ENCODE measurements at regions not wholly inside any gene's neighbourhood (a gene's known extent, or its start where the extent isn't known, plus 50 kb on each side); places are given as distances from the start of the nearest gene placed in this dataset.
"Not testable (repeated sequence)": the region's sequence is repeated elsewhere in the genome, so short reads cannot be mapped to it uniquely, and the experiment has no call there.

DNA sequence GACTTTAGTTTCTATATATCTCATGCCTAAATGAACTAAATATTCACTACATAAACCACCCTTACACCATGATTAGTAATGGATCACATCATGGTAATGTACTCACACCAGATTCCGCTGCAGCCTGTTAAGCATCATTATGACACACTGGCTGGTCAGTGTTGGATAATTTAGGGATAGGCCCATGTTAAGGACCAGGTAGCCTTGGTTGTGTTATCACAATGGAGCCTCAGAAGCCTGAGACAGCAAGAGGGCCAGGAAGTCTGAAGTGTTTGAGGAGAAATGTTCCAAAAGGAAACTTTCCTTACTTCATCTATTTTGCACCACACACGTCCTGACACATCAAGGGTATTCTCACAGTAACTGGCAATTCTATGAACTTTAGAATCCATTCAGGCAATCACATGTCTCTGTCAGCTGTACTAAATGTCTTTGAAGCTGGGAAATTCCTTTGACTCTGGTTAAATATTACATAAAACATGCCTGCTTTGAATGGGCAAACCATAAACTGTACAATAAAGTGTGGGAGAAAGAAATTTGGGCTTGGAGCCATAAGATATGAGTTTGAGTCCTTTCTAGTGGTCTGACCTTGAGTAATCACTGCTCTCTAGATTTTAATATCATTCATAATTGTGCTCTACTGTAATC lies 105.3 kb upstream of the DPT start:
- no peak for DNase-seq
- TF ChIP-seq POLR2A (IDR thresholded peaks at IDR 0.05; ENCODE audit: low read length) (no peak), GATA1 (IDR thresholded peaks at IDR 0.05; ENCODE audit: low read depth, low read length) (no peak)

DNA sequence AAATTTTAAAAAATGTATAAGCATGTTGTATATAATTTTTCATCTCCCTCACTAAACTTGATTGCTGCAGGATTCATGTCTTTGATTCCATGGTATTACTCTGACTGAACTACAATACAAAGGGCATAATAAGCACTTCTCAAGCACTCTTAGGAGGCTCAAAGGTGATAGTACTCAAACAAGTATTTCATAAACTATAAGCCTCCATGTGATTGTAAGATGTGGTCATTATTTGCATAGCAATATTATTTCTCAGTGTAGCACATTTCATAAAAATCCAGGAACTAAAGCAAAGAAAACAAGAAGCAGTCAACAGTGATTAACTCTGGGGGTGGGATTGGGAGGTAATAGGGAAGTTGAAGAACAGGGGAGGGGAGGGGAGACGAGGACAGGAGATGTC lies 106.2 kb upstream of the DPT start:
- DNase-seq: no peak
- TF ChIP-seq POLR2A (IDR thresholded peaks at IDR 0.05; ENCODE audit: low read length): no peak
- no peak for TF ChIP-seq GATA1 (IDR thresholded peaks at IDR 0.05; ENCODE audit: low read depth, low read length)

DNA sequence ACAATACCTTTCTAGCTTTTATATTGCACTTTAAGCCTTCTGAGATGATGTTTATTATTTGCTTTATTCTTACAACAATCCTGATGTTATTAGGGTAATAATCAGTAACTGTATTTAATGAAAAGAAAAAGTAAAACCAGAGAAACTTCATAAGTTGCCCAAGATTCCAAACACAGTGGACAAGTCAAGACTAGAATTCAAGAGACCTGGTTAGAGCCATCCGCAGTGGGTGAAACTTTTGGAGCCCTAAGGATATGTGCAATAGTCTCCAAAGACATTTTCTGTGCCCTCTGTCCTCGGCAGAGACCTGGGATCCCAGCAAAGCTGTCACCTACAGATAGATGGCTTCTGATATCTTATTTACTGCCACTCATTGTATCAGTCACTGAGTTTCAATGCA lies 106.8 kb upstream of the DPT start:
- DNase-seq: no peak
- TF ChIP-seq POLR2A (IDR thresholded peaks at IDR 0.05; ENCODE audit: low read length) (no peak), GATA1 (IDR thresholded peaks at IDR 0.05; ENCODE audit: low read depth, low read length) (no peak)

DNA sequence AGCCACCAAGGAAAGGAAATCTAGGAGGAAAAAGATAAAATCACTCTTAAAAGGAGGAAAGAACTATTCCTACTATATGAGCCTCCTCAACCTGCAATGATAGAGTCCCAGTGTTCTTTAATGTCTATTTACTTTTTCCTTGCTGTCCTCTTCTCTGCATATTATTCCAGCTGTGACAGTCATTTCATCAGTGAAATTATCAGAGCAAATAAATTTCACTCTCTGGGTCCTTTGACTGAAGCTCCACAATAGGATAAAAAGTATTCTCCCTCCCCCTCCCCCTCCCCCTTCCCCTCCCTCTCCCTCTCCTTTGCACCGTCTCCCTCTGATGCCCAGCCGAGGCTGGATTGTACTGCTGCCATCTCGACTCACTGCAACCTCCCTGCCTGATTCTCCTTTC lies 107.5 kb upstream of the DPT start:
- TF ChIP-seq POLR2A (IDR thresholded peaks at IDR 0.05; ENCODE audit: low read length): no peak
- TF ChIP-seq GATA1 (IDR thresholded peaks at IDR 0.05; ENCODE audit: low read depth, low read length): no peak
- DNase-seq: no peak

DNA sequence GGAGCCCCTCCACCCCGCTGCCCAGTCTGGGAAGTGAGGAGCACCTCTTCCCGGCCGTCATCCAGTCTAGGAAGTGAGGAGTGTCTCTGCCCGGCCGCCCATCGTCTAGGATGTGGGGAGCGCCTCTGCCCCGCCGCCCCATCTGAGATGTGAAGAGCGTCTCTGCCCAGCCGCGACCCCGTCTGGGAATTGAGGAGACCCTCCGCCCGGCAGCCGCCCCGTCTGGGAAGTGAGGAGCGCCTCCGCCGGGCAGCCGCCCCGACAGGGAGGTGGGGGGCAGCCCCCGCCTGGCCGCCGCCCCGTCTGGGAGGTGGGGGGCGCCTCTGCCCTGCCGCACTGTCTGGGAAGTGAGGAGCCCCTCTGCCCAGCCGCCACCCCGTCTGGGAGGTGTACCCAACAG lies 108.2 kb upstream of the DPT start:
- not testable (repeated sequence) for DNase-seq

DNA sequence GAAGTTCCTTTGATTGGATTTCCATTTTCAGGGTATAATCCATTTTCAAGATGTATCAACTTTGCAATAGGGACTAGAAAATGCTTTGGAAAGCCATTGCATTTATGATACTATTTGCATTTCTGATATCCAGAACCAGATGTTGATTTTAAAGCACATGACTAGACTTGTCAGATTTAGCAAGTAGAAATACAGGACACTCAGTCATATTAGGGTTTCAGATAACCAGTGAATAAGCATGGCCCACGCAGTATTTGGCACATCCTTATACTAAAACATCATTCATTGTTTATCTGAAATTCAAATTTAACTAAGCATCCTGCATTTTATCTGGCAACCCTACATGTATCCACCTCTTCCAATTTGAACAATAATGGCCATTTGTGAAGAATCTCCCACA lies 113.3 kb upstream of the DPT start:
- TF ChIP-seq GATA1 (IDR thresholded peaks at IDR 0.05; ENCODE audit: low read depth, low read length) (no peak), POLR2A (IDR thresholded peaks at IDR 0.05; ENCODE audit: low read length) (no peak)
- DNase-seq: no peak

DNA sequence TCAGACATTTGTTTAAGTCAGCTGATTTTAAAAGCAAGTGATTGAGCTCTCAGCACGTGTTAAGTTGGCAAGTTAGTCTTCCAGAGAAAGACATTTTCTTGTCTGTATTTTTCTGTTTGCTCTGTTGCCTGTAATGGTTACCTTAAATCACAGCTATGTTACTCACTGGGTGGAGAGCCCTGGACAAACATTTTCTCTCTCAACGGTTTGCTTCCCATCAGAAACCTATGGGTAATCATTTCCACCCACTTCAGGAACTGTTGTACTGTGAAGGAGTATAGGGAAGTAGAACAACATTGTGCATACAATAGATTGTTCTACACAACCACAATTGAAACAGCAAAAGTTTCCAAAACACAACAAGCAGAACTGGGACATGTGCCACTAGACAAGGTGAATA lies 113.9 kb upstream of the DPT start:
- no peak for DNase-seq
- TF ChIP-seq GATA1 (IDR thresholded peaks at IDR 0.05; ENCODE audit: low read depth, low read length) (no peak), POLR2A (IDR thresholded peaks at IDR 0.05; ENCODE audit: low read length) (no peak)

DNA sequence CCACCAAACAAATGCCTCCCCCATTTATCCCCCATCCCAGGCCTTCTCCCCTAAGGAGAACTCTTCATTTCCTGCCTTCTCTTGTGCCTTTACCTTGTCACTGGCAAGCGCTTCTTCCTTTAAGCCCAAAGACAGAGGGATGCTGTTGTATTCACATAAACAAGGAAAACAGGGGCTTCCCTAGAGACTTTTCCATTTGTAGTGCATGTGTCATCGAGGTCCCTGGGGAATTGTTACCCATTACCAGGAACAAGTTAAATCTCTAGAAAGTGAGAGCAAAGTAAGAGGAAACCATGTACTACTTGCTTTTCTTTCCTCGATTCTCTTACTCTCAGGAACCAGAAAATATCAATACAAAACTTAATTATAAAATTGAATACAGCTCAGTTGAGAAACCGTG lies 114.4 kb upstream of the DPT start:
- DNase-seq: no peak
- no peak for TF ChIP-seq GATA1 (IDR thresholded peaks at IDR 0.05; ENCODE audit: low read depth, low read length)
- no peak for TF ChIP-seq POLR2A (IDR thresholded peaks at IDR 0.05; ENCODE audit: low read length)

DNA sequence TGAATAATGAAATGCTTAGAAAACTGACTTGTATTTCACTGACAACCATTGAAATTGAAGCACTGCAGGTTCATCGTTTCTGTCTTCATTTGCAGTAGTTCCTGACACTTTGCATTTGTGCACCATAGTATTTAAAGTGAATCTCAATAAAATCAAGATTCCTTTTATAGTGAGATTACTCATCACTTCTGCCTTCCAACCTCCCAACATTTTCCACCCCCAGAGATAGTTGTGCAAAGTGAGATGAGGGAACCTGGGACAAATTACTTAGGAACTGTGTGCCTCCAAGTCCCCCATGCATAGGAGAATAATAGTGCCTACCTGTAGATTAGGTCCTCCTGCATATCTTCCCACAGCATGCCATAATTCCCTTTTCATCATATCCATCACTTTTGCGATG lies 114.9 kb upstream of the DPT start:
- TF ChIP-seq GATA1 (IDR thresholded peaks at IDR 0.05; ENCODE audit: low read depth, low read length) (no peak), POLR2A (IDR thresholded peaks at IDR 0.05; ENCODE audit: low read length) (no peak)
- DNase-seq: no peak

DNA sequence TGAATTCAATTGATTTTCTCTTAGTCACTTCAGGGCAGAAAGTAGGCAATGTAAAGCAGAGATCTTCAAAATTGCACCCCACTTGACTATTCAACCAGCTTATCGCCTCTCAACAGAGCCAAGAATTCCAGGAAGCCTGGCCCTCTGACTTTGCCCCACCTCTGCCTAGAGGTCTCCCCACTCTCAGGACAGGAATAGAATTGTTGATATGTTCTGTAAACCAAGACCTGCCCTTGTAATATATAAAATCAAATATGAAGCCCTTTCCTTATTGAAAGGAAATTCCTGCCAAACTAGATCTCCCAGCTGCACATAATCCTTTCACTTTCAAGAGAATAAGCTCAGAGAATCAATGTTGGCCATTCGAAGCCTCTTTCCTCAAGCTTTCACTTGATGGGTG lies 116.1 kb upstream of the DPT start:
- TF ChIP-seq GATA1 (IDR thresholded peaks at IDR 0.05; ENCODE audit: low read depth, low read length) (no peak), POLR2A (IDR thresholded peaks at IDR 0.05; ENCODE audit: low read length) (no peak)
- peak; percentile 2 to 13 for DNase-seq

DNA sequence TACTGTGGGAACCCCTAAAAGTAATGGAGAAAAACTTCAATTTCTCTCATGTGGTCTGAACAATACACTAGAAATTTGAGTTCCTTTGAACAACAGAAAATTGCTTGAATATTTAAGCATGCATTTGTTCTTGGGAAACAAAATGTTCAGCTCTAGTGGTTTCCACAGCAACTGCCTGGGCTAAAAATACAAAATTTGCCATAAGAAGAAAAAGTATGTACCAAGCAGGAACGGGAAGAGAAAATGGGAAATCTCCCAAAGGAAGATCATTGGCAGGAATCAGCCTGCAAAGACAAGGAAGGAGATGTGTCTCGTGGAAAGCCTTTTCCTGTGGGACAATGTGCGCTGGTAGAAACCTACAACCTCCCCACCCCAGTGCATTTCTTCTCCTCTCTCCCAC lies 119.0 kb upstream of the DPT start:
- no peak for DNase-seq
- TF ChIP-seq GATA1 (IDR thresholded peaks at IDR 0.05; ENCODE audit: low read depth, low read length) (no peak), POLR2A (IDR thresholded peaks at IDR 0.05; ENCODE audit: low read length) (no peak)

DNA sequence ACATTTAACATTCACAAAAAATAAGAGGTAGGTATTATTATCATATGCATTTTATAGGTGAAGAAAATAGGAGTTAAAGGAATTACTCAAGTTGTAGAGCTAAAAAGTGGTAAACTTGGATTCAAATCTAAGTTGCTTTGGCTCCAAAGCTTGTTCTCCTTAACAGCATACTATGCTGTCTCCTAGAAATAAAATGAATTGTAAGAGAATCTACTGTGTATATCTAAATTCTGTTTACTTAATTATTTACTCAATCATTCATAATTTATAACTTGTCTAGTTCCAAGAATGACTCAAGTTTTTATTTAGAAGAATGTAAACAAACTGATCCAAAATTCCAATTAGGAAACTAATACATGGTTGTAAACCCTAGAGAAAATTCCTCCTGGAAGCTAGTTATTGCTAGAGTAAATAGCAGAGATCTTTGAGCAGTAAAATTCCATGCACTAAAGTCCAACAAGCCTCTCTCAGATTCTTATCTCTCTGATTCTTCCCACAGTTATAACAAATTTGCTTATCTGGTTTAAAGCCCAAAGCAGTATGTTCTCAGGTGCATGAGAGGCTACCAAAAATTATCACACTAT lies 132.5 kb upstream of the DPT start:
- TF ChIP-seq GATA1 (IDR thresholded peaks at IDR 0.05; ENCODE audit: low read depth, low read length) (no peak), POLR2A (IDR thresholded peaks at IDR 0.05; ENCODE audit: low read length) (no peak)
- DNase-seq: no peak

DNA sequence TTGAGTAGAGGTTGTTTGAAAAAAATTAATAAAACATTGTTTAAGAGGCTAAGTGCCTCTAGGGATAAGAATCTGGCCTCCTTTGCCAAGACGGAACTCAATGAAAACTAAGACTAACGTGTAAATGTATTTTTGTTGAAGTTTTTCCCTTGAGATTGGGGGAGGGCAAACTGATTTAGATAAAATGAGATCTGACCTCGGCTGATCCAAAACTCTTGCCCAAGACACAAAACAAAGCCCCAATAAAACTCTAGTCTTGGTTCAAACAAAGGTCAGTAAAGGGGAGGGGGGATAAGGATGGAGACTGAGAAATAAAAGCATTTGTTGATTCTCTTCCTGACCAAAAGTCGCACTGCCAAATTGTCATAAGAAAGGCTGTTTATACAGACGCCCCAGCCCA lies 134.8 kb upstream of the DPT start:
- TF ChIP-seq GATA1 (IDR thresholded peaks at IDR 0.05; ENCODE audit: low read depth, low read length) (no peak), POLR2A (IDR thresholded peaks at IDR 0.05; ENCODE audit: low read length) (no peak)
- DNase-seq: no peak

DNA sequence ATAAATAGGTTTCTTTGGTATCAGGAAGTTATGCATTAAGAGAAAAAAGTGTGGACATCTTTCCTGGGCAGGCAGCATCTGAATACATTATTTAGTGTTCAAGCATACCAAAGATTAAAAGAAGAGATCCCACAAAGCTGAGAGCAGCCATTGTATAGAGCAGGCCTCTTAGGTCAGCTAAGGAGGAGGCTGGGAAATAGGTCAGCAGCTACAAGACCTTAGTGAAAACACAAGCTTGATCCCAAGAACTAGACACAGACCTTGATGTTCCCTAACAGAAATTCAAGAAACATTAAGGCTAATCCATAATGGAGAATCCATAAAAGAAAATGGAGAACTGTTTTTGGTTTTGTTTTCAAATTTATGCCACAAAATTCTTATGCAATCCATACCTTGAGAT lies 135.3 kb upstream of the DPT start:
- TF ChIP-seq GATA1 (IDR thresholded peaks at IDR 0.05; ENCODE audit: low read depth, low read length): no peak
- TF ChIP-seq POLR2A (IDR thresholded peaks at IDR 0.05; ENCODE audit: low read length): no peak
- no peak for DNase-seq

DNA sequence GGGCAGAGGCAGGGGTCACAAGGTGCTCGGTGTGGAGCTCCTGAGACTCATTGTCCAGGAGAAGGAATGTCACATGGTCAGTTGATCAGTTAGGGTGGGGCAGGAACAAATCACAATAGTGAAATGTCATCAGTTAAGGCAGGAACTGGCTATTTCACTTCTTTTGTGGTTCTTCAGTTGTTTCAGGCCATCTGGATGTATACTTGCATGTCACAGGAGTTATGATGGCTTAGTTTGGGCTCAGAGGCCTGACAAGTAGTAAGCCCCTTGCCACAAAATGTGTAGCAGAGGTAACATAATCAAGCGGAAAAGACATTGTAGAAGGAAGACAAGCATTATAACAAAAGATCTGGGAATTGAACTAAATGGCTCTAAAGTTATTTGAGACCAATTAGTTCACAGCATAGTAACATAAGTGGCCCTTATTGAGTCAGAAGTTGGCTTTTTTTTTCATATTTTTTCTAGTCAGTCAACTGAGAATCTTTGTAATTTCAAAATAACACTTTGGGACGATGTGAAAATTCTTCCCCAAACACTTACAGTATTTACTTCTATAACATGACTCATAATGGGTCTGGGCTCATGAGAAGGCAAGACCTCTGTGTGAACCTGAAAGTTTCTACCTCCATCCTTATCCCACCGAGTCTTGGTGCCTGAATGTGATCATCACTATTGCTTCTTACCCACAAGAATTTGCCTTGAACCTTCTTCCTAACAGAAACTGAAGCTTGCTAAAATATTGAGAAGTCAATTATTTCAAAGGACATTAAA lies 137.0 kb upstream of the DPT start:
- TF ChIP-seq GATA1 (IDR thresholded peaks at IDR 0.05; ENCODE audit: low read depth, low read length): no peak
- TF ChIP-seq POLR2A (IDR thresholded peaks at IDR 0.05; ENCODE audit: low read length): no peak

More for the DNA sequence above, 137.0 kb upstream of the DPT start:
- no peak for DNase-seq
